ENCODE measurements at regions not wholly inside any gene's neighbourhood (a gene's known extent, or its start where the extent isn't known, plus 50 kb on each side); places are given as distances from the start of the nearest gene placed in this dataset.

- TF ChIP-seq CTCF (IDR thresholded peaks at IDR 0.05 in 4 of 5, conservative IDR thresholded peaks at IDR 0.05 in 1 of 5) (no peak), POLR2A (IDR thresholded peaks at IDR 0.05) (no peak)
These were observed 651.0 kb upstream of the B3GAT1 start for GRCh38 chr11:135062994-135063393.
